GM18505 (cell line): ENCODE measurements at regions not wholly inside any gene's neighbourhood (a gene's known extent, or its start where the extent isn't known, plus 50 kb on each side); places are given as distances from the start of the nearest gene placed in this dataset.
A peak's percentile ranks its signal among the peaks of the same experiment; 100 is the strongest.

ENCODE experiments used
- ATAC-seq: cut with Tn5 transposase; IDR thresholded peaks from one replicate; pipeline ENCODE4 v1.9.1; 2021; ENCODE audit not compliant: unreplicated experiment
- POLR2A ChIP-seq: IDR thresholded peaks from 4 replicates; pipeline ENCODE4 v1.6.1; 2011; ENCODE audit warnings: borderline replicate concordance; ENCODE audit not compliant: insufficient read depth, insufficient read length; ENCODE audit errors: extremely low read depth

GRCh38 chr9:108486831-108487230 is 369.0 kb downstream of the ACTL7B start:
- no peak for TF ChIP-seq POLR2A
- no peak for ATAC-seq

GRCh38 chr9:108484468-108484867 is 371.3 kb downstream of the ACTL7B start:
- ATAC-seq: no peak
- no peak for TF ChIP-seq POLR2A

GRCh38 chr9:108483676-108484075 is 372.1 kb downstream of the ACTL7B start:
- no peak for ATAC-seq
- TF ChIP-seq POLR2A: no peak

GRCh38 chr9:108479989-108480652 is 375.7 kb downstream of the ACTL7B start:
- no peak for TF ChIP-seq POLR2A
- ATAC-seq: no peak

- no peak for TF ChIP-seq POLR2A
- peak; percentile 94 for ATAC-seq
Measured at GRCh38 chr9:108478431-108479332, 377.1 kb downstream of the ACTL7B start.

GRCh38 chr9:108477529-108478006 is 378.2 kb downstream of the ACTL7B start:
- no peak for TF ChIP-seq POLR2A
- no peak for ATAC-seq

- TF ChIP-seq POLR2A: no peak
- ATAC-seq: no peak
Measured at GRCh38 chr9:108476574-108476973, 379.2 kb downstream of the ACTL7B start.

GRCh38 chr9:108475813-108476212 is 380.0 kb downstream of the ACTL7B start:
- no peak for ATAC-seq
- TF ChIP-seq POLR2A: no peak

GRCh38 chr9:108474356-108474755 is 381.4 kb downstream of the ACTL7B start:
- ATAC-seq: no peak
- TF ChIP-seq POLR2A: no peak

GRCh38 chr9:108473209-108474112 is 382.3 kb downstream of the ACTL7B start:
- no peak for ATAC-seq
- no peak for TF ChIP-seq POLR2A

- TF ChIP-seq POLR2A: no peak
- ATAC-seq: no peak
Measured at GRCh38 chr9:108469654-108470053, 386.1 kb downstream of the ACTL7B start.

GRCh38 chr9:108468364-108468763 is 387.4 kb downstream of the ACTL7B start:
- ATAC-seq: no peak
- TF ChIP-seq POLR2A: no peak
